Hepatocyte (in vitro differentiated cells): ENCODE measurements at regions not wholly inside any gene's neighbourhood (a gene's known extent, or its start where the extent isn't known, plus 50 kb on each side); places are given as distances from the start of the nearest gene placed in this dataset.

Source experiments
- EZH2 ChIP-seq: fragments of 200-600 bp; sonication (generic); IDR thresholded peaks from 2 replicates; pipeline ENCODE4 v1.6.1; 2016; ENCODE audit warnings: antibody characterized with exemption, mild to moderate bottlenecking, borderline replicate concordance
- EZH2phosphoT487 ChIP-seq: fragments of 200-600 bp; sonication (generic); IDR thresholded peaks from one replicate; pipeline ENCODE4 v1.6.1; 2018; ENCODE audit warnings: antibody characterized with exemption, mild to moderate bottlenecking, low read depth, moderate library complexity; ENCODE audit not compliant: unreplicated experiment, severe bottlenecking
- TF ChIP-seq, protein P1 (sequence below): fragments of 200-600 bp; sonication (generic); IDR thresholded peaks from 2 replicates; pipeline ENCODE4 v1.5.1; 2016; ENCODE audit warnings: antibody characterized with exemption, mild to moderate bottlenecking; ENCODE audit not compliant: poor library complexity

DNA sequence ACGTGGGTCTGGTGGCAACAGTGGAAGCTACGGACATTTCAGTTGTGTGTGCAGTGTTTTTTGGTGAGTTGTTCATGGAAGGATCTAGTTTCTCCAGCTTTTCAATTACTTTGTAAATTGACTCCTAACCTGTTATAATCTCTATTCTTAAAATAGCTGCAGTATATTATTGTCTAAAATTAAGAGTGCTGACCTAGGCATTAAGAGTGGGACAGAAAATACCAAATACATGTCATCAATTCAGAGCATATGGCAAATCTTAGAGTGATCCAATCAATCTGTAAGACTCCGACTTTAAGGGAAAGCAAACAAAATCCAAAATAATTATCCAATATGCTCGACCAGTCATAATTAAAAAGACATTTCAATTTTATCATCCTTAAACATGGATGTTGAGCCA is 338.1 kb upstream of the PCDH9 start:
- TF ChIP-seq, protein P1, sequence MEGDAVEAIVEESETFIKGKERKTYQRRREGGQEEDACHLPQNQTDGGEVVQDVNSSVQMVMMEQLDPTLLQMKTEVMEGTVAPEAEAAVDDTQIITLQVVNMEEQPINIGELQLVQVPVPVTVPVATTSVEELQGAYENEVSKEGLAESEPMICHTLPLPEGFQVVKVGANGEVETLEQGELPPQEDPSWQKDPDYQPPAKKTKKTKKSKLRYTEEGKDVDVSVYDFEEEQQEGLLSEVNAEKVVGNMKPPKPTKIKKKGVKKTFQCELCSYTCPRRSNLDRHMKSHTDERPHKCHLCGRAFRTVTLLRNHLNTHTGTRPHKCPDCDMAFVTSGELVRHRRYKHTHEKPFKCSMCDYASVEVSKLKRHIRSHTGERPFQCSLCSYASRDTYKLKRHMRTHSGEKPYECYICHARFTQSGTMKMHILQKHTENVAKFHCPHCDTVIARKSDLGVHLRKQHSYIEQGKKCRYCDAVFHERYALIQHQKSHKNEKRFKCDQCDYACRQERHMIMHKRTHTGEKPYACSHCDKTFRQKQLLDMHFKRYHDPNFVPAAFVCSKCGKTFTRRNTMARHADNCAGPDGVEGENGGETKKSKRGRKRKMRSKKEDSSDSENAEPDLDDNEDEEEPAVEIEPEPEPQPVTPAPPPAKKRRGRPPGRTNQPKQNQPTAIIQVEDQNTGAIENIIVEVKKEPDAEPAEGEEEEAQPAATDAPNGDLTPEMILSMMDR, result no peak
- TF ChIP-seq EZH2, result no peak
- TF ChIP-seq EZH2phosphoT487, result no peak
